ENCODE measurements at regions not wholly inside any gene's neighbourhood (a gene's known extent, or its start where the extent isn't known, plus 50 kb on each side); places are given as distances from the start of the nearest gene placed in this dataset.

GRCh38 chr4:18082236-18082635 is 60.7 kb upstream of the LCORL start:
- ATAC-seq (no peak), DNase-seq (ENCODE audit: low spot score) (no peak)
- intact Hi-C loops (cut with DNase I), result no loop called here

GRCh38 chr4:18081708-18082107 is 60.2 kb upstream of the LCORL start:
- no peak for ATAC-seq
- DNase-seq (ENCODE audit: low spot score), result no peak
- intact Hi-C loops (cut with DNase I), result no loop called here

DNA sequence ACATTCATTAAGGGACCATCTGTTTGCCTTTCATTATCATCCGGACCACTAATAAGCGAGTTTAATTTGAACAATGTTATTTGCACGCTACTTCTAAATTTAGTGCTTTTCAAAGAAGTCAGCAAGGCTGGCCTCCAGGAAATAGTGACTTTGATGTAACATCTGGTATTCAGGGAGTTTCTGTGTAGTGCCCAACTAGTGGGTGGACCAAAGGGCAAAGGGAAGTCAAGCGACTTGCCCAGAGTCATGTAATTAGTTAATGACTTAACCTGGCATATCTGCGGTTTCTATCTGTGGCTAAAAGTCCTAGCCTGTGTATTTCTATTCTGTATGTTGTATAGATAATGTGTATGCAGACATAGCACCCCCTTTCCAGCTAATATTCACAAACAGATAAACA is 56.3 kb upstream of the LCORL start:
- ATAC-seq, result no peak

GRCh38 chr4:18075823-18076433 is 54.4 kb upstream of the LCORL start:
- DNase-seq (ENCODE audit: low spot score) (no peak), ATAC-seq (no peak)
- intact Hi-C loops (cut with DNase I), result no loop called here

More for the DNA sequence above, 56.3 kb upstream of the LCORL start:
- no peak for DNase-seq (ENCODE audit: low spot score)
- intact Hi-C loops (cut with DNase I), result no loop called here

- intact Hi-C loops (cut with DNase I), result no loop called here
- no peak for ATAC-seq
- DNase-seq (ENCODE audit: low spot score), result no peak
Observed at GRCh38 chr4:18071894-18072293, 50.3 kb upstream of the LCORL start.
